KBM-7 (cell line): ENCODE measurements at regions not wholly inside any gene's neighbourhood (a gene's known extent, or its start where the extent isn't known, plus 50 kb on each side); places are given as distances from the start of the nearest gene placed in this dataset.

Source experiments
- DNase-seq: peaks from one replicate; pipeline ENCODE4 v3.0.0-alpha.2; 2015
- in situ Hi-C: fragments of 300-500 bp; cut with MboI; formaldehyde crosslinking; loops from 2 replicates; pipeline ENCODE4 v1.14.3; 2020; ENCODE audit warnings: low sequenced_read_pairs, low pct_unique_long_range_greater_than_20kb, mixed read lengths

GRCh38 chr3:14346642-14347041 is 55.8 kb upstream of the SLC6A6 start:
- DNase-seq = no peak
- in situ Hi-C loops = no loop called here

- DNase-seq = no peak
Observed at GRCh38 chr3:14347110-14347509, 55.3 kb upstream of the SLC6A6 start.

GRCh38 chr3:14351617-14352001 is 50.8 kb upstream of the SLC6A6 start:
- no peak for DNase-seq
- in situ Hi-C loops = no loop called here

More at GRCh38 chr3:14347110-14347509, 55.3 kb upstream of the SLC6A6 start:
- in situ Hi-C loops = no loop called here

- DNase-seq = peak; percentile 43
- in situ Hi-C loops = no loop called here
Observed at GRCh38 chr3:14352002-14352627, 50.3 kb upstream of the SLC6A6 start.
